DND-41 (cell line): ENCODE measurements at regions not wholly inside any gene's neighbourhood (a gene's known extent, or its start where the extent isn't known, plus 50 kb on each side); places are given as distances from the start of the nearest gene placed in this dataset.

Experiments used
- ATAC-seq: fragments of 200-7000 bp; cut with Tn5 transposase; 3 replicates; pipeline ENCODE4 v1.9.1; 2021; ENCODE audit warnings: low read depth; ENCODE audit not compliant: insufficient read depth
- DNase-seq: peaks from one replicate; pipeline ENCODE4 v3.0.0-alpha.2; 2020
- H2AFZ ChIP-seq: 2 replicates; pipeline ENCODE4 v1.6.0; 2012; ENCODE audit warnings: low read depth, low read length
- H3K27ac ChIP-seq: 2 replicates; pipeline ENCODE4 v1.5.1; 2012; ENCODE audit warnings: low read length, inconsistent platforms
- H3K27me3 ChIP-seq: fragments of 200-600 bp; sonication (generic); 2 replicates; pipeline ENCODE4 v1.6.0; 2012; ENCODE audit warnings: low read length, mild to moderate bottlenecking, inconsistent platforms; ENCODE audit not compliant: insufficient read depth, poor library complexity
- H3K36me3 ChIP-seq: 2 replicates; pipeline ENCODE4 v1.5.1; 2012; ENCODE audit warnings: low read length, inconsistent platforms; ENCODE audit not compliant: insufficient read depth
- H3K4me1 ChIP-seq: 2 replicates; pipeline ENCODE4 v1.5.1; 2012; ENCODE audit warnings: mild to moderate bottlenecking, low read length; ENCODE audit not compliant: insufficient read depth
- H3K4me2 ChIP-seq: 2 replicates; pipeline ENCODE4 v1.6.0; 2012; ENCODE audit warnings: mild to moderate bottlenecking, moderate library complexity, low read length, inconsistent platforms; ENCODE audit not compliant: insufficient read depth
- H3K4me3 ChIP-seq, 2 experiments: fragments of 200-600 bp in 1 of 2; shearing (Covaris generic) in 1 of 2; 2 replicates each; pipeline ENCODE4 v1.5.1; 2012 to 2016; ENCODE audit warnings: inconsistent platforms in 2 of 2, low read length in 2 of 2, mild to moderate bottlenecking in 2 of 2, low read depth in 1 of 2, moderate library complexity in 1 of 2
- H3K79me2 ChIP-seq: 2 replicates; pipeline ENCODE4 v1.6.0; 2012; ENCODE audit warnings: low read length, inconsistent platforms; ENCODE audit not compliant: insufficient read depth
- H3K9ac ChIP-seq: 2 replicates; pipeline ENCODE4 v1.6.0; 2012; ENCODE audit warnings: low read depth, mild to moderate bottlenecking, inconsistent platforms, low read length, moderate library complexity
- H3K9me3 ChIP-seq: 2 replicates; pipeline ENCODE4 v1.5.1; 2012; ENCODE audit warnings: low read length, moderate library complexity, mild to moderate bottlenecking, inconsistent platforms; ENCODE audit not compliant: insufficient read depth, severe bottlenecking
- H4K20me1 ChIP-seq: 2 replicates; pipeline ENCODE4 v1.6.0; 2012; ENCODE audit warnings: low read length; ENCODE audit not compliant: insufficient read depth
- CTCF ChIP-seq: IDR thresholded peaks from 2 replicates; pipeline ENCODE4 v1.5.1; 2012; ENCODE audit warnings: borderline replicate concordance, low read length, moderate library complexity, mild to moderate bottlenecking; ENCODE audit not compliant: poor library complexity, severe bottlenecking; ENCODE audit errors: extremely low read depth
- EZH2 ChIP-seq: IDR thresholded peaks from 3 replicates; pipeline ENCODE4 v1.6.1; 2012; ENCODE audit warnings: borderline replicate concordance, low read depth, mild to moderate bottlenecking, moderate library complexity, low read length, inconsistent platforms; ENCODE audit not compliant: severe bottlenecking

GRCh38 chr6:84816741-84817140 lies 52.3 kb upstream of the TBX18 start:
- no peak overlapping the region for H3K4me3 ChIP-seq
- no peaks in the 10 kb centered on the region for H3K4me1 ChIP-seq
- no peak for ATAC-seq
- H3K27me3 ChIP-seq, result no peaks in the 10 kb centered on the region
- TF ChIP-seq EZH2 (no peak), CTCF (no peak)
- no peak overlapping the region for H3K4me2 ChIP-seq
- DNase-seq, result no peak
- H2AFZ ChIP-seq, result no peak overlapping the region
- no peak overlapping the region for H3K27ac ChIP-seq
- H3K9ac ChIP-seq, result no peak overlapping the region
- no peaks in the 10 kb centered on the region for H3K36me3 ChIP-seq
- H3K79me2 ChIP-seq, result no peaks in the 10 kb centered on the region
- no peaks in the 10 kb centered on the region for H3K9me3 ChIP-seq
- H4K20me1 ChIP-seq, result no peaks in the 10 kb centered on the region

GRCh38 chr6:84815896-84816735 lies 51.7 kb upstream of the TBX18 start:
- Histone ChIP-seq H3K79me2 (no peaks in the 10 kb centered on the region), H2AFZ (no peak overlapping the region), H4K20me1 (no peaks in the 10 kb centered on the region), H3K4me1 (no peaks in the 10 kb centered on the region), H3K27ac (no peak overlapping the region), H3K9ac (no peak overlapping the region), H3K27me3 (no peaks in the 10 kb centered on the region), H3K4me3 (no peak overlapping the region), H3K4me2 (no peak overlapping the region), H3K36me3 (no peaks in the 10 kb centered on the region), H3K9me3 (no peaks in the 10 kb centered on the region)
- TF ChIP-seq EZH2 (no peak), CTCF (no peak)
- no peak for DNase-seq
- ATAC-seq, result no peak
